ENCODE measurements at regions not wholly inside any gene's neighbourhood (a gene's known extent, or its start where the extent isn't known, plus 50 kb on each side); places are given as distances from the start of the nearest gene placed in this dataset.

DNA sequence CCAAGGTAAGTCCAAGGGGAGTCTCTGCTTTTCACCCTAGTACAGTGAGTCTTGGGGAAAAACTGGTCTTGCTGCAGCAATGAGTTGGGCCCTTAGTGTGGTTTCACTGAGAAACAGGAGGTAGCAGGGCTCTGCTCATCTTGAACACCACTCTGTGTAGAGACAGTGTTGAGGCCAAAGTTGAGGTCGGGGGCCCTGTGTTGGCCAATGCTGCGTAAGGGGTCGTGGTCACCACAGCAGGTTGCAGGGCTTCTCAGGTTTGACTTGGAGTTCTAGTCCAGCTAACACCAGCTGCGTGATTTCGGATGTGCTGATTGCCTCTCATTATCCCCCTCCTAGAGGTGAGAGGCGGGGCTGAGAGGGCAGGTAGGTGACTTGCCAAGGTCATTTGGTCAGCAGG is 807.5 kb downstream of the VRK1 start:
- DNase-seq: no peak

GRCh38 chr14:97618401-97618800 is 821.2 kb downstream of the VRK1 start:
- no peak for DNase-seq

DNA sequence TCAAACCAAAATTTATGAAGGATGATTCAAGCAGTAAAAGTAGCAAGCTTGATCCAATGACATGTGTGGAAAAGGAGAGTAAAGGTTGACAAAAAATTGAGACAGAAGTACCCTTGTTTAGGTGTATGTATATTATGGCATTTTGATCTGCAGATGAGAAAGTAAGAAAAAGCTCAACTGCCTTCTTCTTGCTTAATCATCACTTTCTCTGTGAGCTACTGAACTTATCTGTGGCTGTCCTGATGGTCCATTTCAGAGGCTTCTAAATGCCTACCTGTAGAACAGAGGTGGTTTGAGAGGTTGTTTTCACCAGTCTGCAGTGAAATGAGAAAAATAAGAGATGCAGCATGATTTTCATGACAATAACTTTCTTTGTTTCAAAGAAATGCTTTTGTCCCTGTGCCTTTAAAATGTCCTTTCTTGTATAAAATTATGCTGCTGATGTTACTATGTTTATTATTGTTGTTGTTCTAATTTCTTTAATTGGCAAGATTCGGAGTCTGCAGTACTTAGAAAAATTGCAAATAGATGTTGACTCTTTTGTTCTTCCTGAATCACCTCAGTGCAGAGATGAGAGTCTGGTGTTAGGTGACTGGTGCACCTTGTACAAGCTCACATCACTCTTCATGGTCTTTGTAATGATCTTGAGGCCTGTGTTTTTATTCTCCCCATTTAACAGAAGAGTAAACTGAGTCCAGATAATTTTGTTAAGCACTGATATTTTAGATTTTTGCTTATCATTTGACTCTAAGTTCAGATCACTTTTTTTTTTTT is 821.9 kb downstream of the VRK1 start:
- no peak for DNase-seq

DNA sequence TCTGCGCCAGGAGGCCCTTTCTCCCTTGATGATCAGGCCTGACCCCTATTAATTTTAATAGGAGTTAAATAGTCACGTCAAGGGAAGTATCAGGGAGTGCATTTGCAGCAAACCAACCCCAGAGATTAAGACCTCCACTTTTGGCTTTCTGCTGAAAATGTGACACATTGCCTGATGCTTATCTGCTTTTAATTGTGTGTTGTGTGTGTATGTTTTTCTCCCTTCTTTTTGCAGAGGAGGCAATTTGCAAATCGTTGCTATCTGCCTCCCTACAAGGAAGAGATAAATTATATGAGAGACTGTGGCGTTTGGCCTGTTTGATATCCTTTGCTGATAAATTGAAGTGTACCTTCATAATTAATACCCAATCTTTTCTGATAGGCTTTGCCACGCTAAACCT is 822.9 kb downstream of the VRK1 start:
- DNase-seq: no peak

DNA sequence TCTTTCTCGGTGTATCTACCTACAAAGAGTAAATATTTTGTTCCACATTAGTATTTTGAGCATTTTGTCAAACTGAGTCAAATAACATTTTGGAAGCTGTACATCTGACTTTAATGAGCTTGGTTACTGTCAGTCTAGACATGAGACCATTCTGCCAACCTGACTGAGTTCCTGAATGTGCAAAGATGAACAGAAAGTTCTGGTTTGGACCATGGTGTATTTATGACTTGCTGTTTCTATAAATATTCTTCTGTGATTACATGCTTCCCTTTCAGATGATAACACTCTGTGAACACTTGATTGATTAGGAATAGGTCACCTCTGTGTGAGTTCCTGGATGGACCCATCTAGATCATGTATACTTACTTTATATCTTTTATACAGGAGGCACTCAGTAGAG is 827.8 kb downstream of the VRK1 start:
- no peak for DNase-seq

- DNase-seq: peak; percentile 30
These were observed 828.3 kb downstream of the VRK1 start for GRCh38 chr14:97625477-97625876.

DNA sequence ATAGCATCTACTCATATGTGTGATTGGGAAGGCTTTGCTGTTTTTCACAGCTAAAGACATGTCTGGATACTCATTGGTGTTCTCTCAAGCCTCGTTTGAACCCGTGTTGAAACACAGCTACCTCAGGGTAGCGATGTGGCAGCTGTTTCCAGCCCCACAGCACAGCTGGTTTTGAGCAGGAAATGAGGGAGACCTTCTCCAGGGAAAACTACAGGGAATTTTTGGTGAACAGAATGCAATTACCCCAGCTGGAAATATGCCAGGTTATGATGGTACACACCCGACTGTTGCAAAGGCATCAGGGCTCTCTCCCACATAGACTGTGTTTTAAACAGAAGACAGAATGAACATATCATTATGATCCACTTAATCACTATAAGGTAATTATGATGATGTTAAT is 828.9 kb downstream of the VRK1 start:
- no peak for DNase-seq

GRCh38 chr14:97630249-97630648 is 833.1 kb downstream of the VRK1 start:
- no peak for DNase-seq

GRCh38 chr14:97633131-97633738 is 836.1 kb downstream of the VRK1 start:
- DNase-seq: no peak

- DNase-seq: peak; percentile 21
These were observed 837.6 kb downstream of the VRK1 start for GRCh38 chr14:97634751-97635150.

DNA sequence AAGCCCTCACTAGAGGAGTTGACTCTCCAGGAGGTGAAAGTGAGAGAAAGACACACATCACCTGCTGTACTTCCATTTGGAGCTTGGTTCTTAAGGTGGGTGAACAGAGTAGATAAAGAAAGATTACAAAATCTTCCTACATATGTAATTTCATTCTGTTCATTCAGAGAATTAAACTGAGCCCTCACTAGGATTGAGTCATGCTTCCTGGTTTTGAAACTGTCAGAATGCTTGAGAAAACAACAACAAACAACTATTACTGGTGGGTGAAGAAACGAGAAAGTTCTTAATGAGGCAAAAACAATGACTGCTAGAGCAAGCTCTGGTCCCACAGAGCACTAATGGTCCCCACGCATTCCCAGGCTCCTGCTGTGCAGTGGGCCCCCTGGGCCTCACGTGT is 841.7 kb downstream of the VRK1 start:
- DNase-seq: peak; percentile 4

DNA sequence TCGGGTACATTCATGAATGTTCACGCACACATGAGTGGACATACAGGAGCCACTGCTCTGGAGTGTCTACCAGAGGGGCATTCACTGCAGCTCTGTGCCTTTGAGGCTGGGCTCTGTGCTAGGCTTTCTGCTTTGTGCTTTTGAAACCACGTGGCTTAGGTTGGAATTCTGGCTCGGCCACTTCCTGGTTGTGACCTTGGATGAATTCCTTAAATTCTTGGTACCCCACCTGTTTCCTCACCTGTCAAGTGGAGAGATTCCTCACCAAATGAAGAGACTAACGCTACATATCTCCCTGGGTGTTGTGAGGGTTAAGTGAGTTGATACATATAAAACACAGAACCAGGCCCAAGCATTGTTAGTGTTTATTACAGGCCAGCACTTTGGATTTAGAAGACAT is 842.8 kb downstream of the VRK1 start:
- DNase-seq: no peak

- DNase-seq: no peak
These were observed 844.6 kb downstream of the VRK1 start for GRCh38 chr14:97641827-97642226.

DNA sequence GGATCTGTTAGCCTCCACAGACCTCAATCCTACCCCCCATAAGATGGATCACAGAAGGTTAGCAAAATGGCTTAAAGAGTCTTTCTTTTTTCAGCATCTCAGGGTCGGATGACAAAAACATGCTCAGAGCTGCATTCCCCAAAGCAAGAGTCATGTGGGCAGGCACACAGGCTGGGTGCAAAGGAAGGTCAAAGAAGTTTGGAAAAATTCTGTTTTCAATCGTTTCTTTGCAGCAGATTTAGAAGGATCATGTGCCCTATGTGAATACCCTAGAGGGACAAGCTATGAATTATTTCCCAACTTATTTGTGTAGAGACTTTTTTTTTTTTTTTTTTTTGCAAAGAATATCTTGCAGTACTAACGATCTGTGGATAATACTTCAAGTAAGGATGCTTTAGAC is 845.4 kb downstream of the VRK1 start:
- no peak for DNase-seq

GRCh38 chr14:97644365-97644764 is 847.2 kb downstream of the VRK1 start:
- DNase-seq: no peak

DNA sequence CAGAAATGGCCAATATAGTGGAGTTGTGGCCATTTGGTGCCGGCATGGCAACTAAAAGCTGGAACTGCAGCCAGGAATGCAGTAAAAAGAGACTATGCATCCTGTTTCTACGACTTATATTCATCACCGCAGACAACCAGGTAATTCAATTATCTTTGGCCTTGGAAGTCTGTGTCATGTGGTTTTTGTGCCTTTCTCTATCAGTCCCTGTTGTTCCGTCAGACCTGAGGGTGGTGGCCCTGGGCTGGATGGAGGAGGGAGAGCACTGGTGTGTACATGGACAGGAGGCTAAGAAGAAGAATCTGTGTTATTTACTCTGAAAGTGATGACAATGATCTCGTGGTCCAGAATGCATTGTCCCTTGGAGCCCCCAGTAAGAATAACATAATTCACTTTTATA is 852.6 kb downstream of the VRK1 start:
- no peak for DNase-seq

DNA sequence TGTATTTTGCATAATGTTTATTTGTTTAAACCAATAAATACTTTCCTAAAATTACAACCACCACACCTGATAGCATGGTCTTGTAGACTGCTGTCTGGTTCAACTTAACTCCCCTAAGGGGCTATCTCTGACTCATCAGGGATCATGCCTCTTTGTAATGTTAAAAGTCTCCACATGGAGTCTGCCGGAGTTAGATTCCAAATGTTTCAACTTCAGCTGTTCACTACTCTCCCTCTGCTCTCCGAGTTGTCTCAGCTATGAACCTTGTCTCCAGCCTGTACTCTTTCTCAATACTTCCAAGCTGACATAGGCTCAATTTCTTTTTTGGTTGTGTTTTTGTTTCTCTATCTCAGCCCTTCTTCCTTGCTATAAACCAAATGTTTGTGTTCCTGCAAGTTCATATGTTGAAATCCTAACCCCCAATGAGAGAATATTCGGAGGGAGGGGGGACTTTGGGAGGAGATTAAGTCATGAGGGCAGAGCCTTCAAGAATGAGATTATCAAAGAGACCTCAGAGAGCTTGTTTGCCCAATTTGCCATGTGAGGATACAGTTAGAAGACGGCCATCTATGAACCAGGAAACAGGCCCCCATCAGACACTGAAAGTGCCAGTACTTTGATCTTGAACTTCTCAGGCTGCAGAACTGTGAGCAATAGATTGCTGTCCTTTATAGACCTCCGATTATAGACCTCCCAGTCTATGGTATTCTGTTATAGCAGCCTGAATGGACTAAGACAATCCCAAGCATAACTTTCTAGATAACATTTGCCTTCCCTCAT is 858.2 kb downstream of the VRK1 start:
- DNase-seq: no peak

GRCh38 chr14:97657609-97658008 is 860.4 kb downstream of the VRK1 start:
- DNase-seq: no peak

DNA sequence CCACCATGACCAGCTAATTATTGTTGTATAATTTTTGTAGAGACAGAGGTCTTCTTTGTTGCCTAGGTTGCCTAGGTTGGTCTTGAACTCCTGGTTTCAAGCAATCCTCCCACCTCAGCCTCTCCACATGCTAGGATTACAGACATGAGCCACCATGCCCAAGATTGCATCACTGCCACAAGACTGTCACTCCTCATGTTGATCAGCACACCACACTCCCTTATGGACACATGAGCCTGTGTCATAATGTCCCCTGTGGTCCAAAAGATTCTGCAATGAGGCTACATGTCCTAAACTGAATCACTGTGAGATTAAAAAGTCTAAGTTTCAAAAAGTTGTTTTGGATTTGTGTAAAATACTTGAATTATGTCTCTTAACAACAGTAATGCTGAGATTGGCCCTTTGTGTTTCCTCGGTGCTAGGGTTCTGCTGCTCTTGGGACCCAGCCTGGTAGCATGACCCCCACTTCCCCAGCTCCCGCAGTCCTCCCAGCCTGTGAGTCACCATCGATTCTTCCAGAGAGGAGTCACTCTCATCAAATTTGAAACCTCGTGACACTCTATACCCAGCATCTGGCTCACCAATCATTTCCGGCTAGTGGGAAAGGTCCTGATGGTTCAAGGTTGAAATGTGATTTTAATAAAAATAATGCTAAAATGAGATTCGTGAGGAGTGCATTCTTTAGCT is 890.9 kb downstream of the VRK1 start:
- DNase-seq: no peak

DNA sequence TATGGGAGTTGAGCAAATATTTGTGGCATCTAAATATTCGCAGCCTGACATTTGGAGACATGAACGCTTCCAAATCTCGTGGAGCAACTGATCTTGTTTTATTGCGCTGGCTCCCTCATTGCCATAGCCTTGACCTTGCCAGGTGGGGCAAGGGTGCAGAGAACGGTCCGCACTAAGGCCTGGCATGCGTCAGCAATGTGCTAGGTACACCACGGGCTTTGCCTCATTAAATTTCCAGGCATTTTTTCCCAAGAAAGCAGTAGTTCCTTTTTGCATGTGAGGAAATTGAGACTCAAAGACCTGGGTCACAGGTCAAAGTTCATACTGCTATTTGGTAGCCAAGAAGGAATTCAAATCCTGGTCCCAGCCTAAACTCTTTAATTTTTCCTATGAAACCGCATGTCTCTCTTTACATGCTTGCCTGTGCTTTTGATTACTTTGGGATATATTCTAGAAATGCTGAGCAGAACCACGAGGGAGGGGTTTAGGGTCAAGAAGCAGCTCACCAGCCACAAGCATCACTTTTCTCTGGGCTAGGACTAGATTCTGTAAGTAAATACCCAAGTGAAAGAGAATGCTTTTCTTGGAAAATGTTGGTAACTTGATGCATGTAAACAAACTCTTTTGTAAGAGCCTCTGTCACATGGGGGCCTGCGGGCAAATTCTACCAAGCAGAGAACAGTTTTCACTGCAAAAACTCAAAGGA is 891.6 kb downstream of the VRK1 start:
- peak; percentile 7 for DNase-seq

GRCh38 chr14:97692084-97692483 is 894.9 kb downstream of the VRK1 start:
- DNase-seq: no peak

DNA sequence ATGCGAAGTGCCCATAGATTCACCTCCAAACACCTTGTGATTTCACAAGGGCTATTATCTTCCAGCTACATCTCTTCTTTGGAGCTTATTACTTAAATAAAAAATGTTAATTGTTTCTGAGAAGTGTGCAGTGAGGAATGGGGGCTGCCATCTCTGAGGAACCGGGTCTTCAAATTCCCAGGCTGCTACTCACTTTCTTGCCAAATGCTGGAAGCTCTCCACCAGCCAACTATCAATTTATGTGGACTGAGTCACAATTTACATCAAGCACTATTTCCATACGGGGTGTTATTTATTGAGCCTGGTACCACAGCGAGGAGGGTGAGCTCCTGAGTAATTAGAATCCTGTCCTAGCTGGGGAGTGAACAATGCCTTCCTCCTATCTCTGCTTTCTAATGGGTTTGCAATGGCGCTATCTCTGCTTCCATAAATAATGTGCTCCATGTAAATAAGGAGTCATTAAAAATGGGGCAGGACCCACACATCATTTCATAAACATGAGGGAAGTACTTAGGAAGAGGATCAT is 898.3 kb downstream of the VRK1 start:
- DNase-seq: no peak

- DNase-seq: no peak
These were observed 900.6 kb downstream of the VRK1 start for GRCh38 chr14:97697772-97698171.
